T-helper 2 cell treated with Interferon-gamma antibody and Interleukin-4, amounts not matched to agents 100 ng/mL and 5 ng/mL, for 36 hours (primary cell): ENCODE measurements at regions not wholly inside any gene's neighbourhood (a gene's known extent, or its start where the extent isn't known, plus 50 kb on each side); places are given as distances from the start of the nearest gene placed in this dataset.

Experiments used
- intact Hi-C: fragments of 100-400 bp; cut with micrococcal nuclease; formaldehyde crosslinking; loops from one replicate; pipeline ENCODE4 v1.15.1; 2023

DNA sequence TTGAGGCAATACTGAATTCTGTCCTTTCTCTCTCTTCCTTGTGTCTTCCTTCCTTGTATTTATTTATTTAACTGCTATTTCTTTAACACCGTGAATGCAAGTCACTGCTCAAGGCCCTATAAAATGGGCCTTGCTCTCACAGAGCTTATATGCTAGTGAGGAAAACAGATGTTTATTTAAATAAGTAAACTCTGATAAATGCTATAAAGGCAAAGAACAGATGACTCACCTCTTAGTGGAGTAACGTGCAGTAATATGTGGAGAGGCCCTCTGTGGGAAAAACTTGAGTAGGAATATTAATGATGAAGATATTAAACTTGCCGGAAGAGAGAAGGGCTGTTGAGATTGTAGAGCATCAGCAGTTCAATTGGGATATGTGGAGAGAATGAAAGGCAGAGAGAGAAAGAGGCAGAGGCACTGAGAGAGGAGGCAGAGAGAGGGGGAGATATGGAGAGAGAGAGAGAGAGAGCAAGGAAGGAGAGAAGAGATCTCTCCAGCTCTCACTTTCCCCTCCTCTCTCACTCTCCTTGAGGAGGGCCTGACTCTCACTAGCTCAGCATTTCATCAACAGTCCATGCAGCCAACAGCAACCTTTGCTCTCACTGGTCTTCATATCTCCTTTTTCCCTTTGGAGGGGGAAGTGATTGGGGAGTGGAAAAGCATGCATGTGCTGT is 322.2 kb downstream of the LMX1A start:
- intact Hi-C loops, result no loop called here

DNA sequence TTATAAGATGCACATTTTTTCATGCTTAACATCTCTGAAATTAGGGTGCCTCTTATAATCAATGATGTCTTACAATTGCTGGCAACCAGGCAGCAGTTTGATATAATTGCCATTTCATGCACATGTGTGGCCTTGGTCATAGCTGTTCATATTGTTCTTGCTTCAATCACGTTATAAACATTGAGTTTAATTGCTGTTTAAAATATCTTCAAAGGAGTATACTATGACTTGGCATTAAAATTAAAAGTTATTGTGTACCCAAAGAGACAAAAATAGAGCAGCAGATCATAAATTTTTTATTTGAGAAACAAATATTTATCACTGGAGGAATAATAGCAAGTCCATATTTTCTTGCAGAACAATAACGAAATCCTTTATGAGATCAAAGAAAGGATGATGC is 325.5 kb downstream of the LMX1A start:
- intact Hi-C loops, result no loop called here

DNA sequence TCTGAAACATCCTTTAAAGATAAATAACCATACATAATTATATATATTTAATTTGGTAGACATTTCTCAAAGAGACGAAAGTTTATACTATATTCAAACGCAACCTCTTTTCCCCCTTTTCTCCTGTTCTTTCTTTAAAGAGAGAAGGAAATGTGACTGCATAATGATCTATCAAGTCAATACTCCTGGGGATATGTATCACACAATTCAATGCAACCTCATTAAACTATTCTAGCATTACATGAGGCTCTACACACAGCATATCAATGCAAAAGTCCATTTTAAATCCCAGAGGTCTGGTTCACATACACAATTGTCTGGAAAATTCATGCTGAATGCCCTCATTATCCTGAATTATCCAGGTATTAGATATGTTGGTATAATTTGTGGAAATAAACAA is 330.7 kb downstream of the LMX1A start:
- intact Hi-C loops, result loop anchor here (5.0 kb wide), 1 partner anchor 659 kb away; no protein-coding TSS in a partner anchor

DNA sequence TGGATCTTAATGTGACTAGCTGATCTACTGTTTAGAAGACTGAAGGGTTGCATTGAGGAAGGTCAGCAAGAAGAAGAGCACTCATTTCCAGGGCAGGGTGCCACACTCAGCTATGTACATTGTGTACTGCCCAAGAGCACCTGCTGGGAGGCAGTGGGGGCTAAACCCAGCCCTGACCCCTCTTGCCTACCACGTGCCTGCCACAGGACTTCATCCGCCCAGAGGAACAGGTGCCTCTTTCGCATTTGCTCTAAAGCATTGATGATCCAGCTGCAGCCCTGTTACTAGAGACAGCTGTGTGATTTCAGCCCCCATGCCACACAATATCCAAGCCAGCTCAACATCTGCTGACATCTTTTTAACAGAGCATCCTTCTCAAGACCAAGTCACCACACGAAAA is 341.8 kb downstream of the LMX1A start:
- intact Hi-C loops, result no loop called here

DNA sequence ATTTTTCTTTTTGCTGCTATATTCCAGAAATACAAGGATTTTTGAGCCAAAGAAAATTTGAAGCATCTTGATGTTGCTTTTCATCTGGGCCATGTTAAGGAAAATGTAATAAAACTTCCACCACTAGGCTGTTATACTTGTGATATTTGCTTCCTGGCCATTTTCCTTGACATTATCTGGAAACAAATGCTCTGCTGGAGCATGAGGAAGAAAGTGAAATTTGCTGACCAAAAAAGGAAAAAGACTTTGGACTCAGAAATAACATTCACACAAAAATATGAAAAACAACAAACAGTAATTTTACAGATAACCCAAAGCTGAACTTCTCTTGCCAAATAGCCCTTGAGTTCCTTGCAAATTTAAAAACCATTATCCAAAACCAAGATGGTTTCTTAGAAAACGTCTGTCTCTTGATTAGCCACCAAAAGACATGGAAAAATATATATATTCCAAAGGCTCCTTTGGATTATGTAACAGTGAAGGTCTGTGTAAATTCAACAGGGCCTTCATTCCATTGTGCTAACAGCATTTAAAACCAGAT is 344.5 kb downstream of the LMX1A start:
- intact Hi-C loops, result no loop called here

DNA sequence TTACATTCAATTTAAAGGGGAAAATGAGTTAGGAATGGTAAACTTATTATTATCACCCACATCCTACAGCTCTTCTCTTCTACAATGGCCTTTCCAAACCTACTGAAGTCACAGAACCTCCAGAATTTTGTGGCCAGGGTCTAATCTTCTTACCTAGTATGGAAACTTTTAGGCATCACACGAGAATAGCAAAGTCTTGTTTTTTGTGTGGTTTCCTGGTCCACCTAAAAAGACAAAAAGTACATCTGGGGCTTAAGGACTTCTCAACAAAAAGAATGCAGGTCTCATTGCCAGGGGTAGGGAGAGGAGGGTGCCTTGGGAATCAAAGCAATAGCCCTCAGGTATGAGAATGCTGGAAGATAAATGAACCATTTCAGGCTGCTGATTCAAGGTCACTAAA is 345.3 kb downstream of the LMX1A start:
- intact Hi-C loops, result no loop called here

DNA sequence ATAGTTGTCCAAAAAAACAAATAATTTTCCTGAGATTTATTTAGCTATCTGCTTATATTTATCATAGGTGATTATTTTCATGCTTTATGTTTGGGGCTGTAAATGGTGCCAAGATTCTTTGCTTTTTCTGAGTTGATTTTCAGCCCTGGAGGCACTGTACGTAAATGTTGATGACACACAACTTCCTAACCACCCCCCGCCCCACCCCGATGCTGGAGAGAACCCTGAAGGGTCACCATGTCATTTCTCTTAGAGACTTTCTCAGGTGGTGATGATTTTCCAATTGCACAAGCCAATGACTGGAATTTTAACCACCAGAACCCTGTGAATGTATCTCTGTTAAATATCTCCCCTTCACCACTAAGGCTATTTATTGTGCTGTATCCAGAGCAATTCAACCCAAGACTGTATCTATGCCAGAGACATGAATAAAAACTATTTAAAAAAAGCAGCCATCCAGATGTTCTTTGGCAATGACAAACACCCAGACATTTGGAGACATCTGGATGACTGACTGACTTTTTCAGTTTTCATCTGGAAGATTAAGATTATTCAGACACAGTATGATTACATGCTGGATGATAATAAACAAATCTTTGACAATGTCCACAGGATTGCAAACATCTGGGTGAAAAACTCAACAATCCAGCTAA is 346.0 kb downstream of the LMX1A start:
- intact Hi-C loops, result no loop called here

DNA sequence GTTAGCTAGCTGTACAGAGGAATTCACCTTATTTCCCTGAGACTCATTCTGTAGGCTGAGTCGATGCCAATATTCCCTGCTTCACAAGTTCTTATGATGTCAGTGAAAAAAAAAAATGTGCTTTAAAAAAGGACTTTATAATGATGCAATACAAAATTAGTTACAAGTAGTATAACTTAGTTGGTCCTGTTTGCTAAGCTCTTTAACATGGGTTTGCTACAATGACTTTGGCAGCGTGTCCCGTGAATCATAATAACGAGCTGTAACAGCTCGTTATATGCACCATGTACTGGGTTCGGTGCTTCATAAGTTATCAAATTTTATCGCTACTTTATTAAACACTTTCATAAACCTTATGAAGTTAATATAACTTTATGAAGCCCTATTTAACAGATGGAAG is 349.7 kb downstream of the LMX1A start:
- intact Hi-C loops, result no loop called here

DNA sequence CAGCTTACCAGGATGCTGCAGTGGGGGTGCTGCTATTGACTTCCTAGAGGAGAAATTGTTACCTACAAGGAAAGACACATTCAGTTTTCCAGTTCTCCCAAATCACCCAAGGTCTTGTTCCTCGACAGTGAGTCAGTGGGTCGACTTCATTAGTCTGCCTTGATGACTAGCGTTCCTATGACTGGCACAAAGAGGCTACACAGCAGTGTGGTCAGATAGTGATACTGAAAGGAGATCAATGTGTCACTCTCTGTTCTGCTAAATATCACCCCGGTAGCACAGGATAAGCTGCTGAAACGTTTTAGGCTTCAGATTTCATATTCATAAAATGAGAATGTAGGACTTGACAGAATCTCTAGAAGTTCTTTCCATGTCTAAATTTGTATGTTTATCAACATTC is 357.4 kb downstream of the LMX1A start:
- intact Hi-C loops, result no loop called here

DNA sequence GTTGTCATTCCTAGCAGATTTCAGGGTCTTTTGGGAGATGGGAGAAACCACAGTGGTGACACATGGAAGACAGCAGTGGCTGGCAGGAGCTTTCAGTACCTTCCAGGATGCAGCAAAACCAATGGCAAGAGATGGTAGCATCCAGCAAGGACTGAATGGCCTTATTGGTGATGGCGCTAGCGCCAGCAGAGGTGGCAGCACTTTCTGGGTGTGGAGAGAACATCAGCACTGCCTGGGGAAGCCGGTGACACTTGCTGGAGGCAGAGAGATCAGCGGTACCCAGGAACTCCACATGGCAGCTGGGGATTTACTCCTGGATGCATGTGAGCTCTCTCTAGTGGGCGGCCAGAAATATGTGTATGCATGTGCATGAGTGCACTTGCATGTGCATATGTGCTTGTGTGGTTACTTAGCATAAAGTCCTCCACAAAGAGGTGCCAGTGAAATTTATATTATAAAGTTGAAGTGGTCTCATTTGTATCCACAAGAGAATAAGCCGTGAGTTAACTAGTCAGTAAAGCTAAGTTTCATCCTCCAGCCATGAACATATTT is 364.7 kb downstream of the LMX1A start:
- intact Hi-C loops, result no loop called here

DNA sequence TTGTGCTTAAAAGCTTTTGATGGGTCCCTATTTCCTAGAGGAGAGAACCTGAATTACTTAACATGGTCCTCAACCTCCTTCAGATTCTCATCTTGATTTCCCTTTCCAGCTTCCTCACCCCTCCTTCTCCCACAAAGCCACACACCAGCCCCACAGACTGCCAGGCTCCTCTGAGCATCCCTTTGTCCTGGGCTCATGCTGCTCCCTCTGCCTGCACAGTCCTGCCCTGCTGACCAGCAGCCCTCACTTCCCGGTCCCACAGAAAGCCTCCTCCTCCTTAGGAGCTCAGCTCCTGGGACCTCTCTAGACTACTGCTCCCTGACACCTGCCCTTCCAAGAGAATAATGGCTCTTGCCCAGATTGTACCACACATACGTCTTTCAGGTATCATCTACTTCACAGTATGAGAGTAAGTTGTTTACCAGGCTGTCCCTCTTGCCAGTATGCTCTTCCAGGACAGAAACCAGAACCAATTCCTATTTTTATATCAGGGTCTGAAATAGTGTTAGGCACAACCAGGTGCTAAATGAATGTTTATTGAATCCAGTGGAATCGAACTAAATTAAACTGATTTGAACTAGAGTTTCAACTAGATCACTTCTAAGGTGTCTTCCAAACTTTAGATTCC is 373.4 kb downstream of the LMX1A start:
- intact Hi-C loops, result no loop called here

DNA sequence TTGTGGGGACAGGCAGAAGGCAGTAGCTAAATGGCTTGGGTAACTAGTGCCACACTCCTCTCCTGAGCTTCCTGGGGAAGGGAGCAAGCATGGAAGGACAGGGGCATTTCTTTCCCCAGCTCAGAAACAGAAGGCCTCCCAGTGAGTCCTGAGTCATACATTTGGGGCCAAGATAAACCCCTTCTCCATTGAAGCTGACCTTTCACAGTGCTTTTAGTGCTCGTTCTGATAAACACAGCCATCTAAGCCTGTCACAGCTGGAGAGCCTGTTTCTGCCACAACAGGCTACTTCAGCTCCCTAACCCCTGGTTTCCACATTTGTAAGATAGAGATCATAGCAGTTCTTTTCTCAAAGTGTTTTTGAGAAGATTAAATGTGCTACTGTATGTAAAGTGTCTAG is 374.0 kb downstream of the LMX1A start:
- intact Hi-C loops, result no loop called here

DNA sequence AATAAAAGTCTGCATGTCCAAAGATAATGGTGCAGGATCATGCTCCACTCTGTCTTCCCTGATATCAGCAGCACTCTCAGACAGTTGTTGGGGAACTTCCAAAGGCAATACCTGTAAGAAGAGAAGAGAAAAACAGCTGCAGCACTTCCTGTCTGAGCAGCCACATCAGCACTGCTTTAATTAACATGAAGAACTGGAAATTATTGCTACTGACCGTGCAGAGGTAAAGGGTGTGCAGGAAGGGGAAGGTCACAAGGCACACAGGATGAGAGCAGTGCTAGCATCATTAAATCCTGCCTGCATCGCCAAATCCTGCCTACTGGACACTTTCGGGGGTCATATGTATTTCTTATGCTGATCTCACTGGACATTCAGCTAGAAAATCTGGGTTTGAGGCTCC is 379.0 kb downstream of the LMX1A start:
- intact Hi-C loops, result no loop called here

DNA sequence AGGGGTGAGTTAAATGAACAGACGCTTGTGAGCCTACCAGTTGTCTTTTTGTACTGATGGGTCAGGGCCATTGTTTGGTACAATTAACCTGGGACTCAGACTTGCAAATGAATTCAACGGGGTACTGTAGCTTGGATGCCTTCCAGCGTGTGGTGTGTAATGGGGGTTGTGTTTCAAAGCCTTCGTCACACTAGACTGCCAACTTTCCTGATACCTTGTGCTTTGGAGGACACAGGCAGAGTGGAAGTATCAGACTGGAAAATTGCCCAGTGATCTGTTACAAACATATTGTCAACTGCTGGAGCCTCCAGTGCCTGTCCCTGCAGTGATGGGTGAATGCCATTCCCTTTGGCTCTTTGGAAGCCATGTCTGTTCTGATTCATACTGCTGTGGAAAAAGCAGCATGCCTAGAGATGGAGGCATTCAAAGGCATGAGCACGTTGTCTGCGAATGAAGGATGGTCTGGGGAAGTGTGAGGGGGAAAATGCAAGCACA is 384.5 kb downstream of the LMX1A start:
- intact Hi-C loops, result no loop called here

DNA sequence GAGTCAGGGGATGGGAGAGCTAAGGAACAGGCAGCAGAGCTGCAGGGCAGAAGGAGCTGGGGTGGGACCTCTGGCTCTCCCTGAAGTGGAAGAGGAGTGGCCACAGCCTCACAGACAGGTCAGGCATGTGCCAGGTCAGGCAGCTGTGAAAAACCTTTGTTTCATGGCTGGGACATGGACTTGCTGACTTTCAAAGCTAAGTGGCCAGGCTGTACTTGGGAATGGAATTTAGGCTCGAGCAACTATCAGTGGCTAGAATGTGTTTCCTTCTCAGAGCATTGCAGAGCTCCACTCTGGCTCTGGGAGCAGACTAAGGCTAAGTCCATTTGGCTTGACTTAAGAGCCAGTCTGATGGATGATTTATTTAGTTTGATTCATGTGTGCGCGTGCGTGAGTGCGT is 385.1 kb downstream of the LMX1A start:
- intact Hi-C loops, result no loop called here

DNA sequence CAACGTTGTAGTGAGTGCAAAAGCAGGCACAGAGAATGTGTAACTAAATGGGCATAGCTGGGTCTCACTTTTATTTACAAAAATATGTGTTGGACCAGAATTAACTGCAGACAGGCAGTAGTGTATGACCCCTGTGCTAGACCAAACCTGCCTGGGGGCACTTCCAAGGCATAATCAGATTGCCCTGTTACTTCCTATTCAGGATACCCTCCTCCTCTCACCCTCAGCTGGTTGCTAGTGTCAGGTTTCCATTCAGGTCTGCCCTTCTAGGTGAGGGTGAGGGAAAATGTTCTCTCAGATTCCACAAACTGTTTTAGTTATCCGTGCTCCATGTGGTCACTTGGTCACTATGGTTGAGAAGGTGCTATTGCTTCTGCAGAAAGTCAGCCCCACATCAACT is 387.3 kb downstream of the LMX1A start:
- intact Hi-C loops, result no loop called here

DNA sequence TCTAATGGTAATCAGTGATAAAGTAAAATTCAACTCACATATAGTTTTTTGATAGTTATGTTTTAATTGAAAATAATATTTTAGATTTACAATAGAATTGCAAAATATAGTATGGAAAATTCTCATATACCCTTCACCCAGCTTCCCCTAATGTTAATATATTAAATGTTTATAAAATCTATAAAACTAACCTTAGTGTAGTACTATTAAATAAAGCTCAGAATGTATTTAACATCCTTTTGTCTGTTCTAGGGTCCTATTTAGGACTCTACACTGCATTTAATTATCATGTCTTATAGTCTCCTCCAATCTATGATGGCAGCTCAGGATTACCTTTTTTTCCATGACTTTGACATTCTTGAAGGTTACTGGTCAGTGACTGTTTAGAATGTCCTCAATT is 389.2 kb downstream of the LMX1A start:
- intact Hi-C loops, result no loop called here

DNA sequence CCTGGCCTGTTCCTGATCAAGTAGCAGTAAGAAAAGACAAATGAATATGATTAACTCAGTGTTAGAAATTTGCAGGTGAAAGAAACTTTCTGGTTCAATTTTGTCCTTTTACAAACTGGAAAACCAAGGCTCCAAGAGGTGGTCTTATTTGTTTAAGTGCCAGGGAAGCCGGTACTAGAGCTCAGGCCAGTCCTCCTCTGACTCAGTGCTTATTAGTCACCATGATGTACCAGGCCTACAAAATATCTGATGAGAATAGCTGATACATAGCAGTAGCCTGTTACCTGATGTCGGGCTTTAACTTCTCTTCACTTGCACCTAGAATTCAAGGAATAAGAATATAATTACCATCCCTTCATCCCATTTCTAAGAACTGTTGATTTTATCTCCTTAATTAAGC is 394.8 kb downstream of the LMX1A start:
- intact Hi-C loops, result no loop called here

DNA sequence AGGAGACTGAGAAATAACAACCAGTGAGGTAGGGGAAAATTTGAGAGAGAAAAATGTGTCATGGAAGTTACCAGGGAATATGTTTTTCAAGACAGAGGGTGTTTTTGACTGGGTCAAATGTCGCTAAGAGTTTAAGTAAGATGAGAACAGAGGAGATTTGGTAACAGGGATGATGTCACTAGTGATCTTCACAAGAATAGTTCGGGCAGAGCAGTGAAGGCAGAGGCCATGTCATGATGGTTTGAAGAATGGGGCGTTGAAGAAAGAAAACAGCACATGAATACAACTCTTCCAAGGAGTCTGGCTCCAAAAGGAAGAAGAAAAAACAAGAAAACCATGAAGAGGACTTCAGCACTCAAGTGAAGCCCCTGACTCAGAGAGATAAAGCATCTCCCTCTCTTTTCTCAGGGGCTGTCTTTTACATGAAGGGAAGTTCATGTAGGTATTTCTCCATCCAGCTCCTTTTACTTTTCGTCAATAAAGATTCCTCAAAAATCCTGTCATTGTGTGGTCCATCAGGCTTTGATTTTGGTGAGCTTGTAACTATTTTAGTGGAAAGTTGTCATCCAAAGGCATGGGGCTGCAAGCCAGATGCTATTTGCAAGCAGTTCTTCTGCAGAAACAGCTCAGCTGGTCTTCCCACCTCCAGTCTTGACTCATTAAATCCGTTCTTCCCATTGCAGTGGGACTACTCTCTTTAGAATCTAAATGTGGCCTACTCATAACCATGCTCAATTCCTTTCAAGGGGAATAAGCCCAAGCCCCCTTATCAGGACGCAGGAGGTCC is 397.3 kb downstream of the LMX1A start:
- intact Hi-C loops, result no loop called here

DNA sequence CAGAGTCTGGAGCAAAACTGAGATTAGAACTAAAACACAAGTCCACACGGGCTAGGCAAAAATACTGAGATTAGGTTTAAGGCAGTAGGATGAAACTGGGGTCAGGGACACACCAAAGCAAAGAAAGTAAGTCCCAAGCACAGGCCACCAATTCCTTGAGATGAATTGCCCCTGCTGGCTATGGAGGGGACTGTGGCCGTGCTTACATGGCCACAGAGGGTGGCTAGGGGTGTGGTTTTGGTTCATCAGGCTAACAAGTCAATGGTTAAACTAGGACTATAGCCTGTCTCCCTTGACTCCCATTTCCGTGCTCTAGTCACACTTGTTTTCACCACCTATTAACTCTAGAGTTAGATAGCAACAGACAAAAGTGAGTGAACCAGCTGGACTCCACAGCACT is 394.8 kb downstream of the PBX1 start:
- intact Hi-C loops, result no loop called here

DNA sequence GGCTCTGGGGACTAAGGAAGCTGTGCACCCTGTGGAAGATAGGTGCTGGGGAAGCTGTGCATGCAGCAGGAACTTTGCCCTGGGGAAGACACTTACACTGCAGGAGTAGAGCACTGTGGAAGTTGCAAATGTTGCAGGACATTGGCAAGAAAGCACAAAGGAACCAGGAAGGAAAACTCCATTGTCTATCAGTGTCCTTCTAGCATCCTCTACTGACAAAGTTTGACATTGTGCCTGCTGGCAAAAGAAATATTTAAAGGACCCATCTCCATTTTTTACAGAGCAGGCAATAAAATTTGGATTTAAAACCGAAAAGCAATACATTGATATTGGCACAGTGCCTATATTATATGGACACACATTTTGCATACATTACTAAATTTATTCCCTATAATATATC is 394.1 kb downstream of the PBX1 start:
- intact Hi-C loops, result no loop called here
